SK-N-MC (cell line): ENCODE measurements at regions not wholly inside any gene's neighbourhood (a gene's known extent, or its start where the extent isn't known, plus 50 kb on each side); places are given as distances from the start of the nearest gene placed in this dataset.

Experiments
- EZH2 ChIP-seq: fragments of 200-600 bp; sonication (generic); IDR thresholded peaks from one replicate; pipeline ENCODE4 v1.6.1; 2017; ENCODE audit warnings: antibody characterized with exemption
- FOXP2 ChIP-seq: optimal IDR thresholded peaks from 2 replicates; pipeline ENCODE3; 2011; ENCODE audit warnings: mild to moderate bottlenecking, moderate library complexity; ENCODE audit not compliant: insufficient read depth; ENCODE audit errors: extremely low read length, control extremely low read depth
- POLR2AphosphoS5 ChIP-seq: IDR thresholded peaks from 2 replicates; pipeline ENCODE4 v1.6.1; 2012; ENCODE audit warnings: mild to moderate bottlenecking, low read depth, low read length, borderline replicate concordance

- TF ChIP-seq POLR2AphosphoS5: no peak
- no peak for TF ChIP-seq FOXP2
- TF ChIP-seq EZH2: no peak
Observed at GRCh38 chr12:74408601-74409166, 129.0 kb upstream of the ATXN7L3B start.
